Stimulated activated CD4-positive, alpha-beta T cell treated with anti-CD3 and anti-CD28 coated beads, TNF-alpha, amount 100 ng/mL, for 48 hours (primary cell): ENCODE measurements at regions not wholly inside any gene's neighbourhood (a gene's known extent, or its start where the extent isn't known, plus 50 kb on each side); places are given as distances from the start of the nearest gene placed in this dataset.

Experiments used
- DNase-seq, 3 donors: peaks; one replicate each; pipeline ENCODE4 v3.0.0-alpha.2; 2020; ENCODE audit warnings: low read depth in 3 of 3

DNA sequence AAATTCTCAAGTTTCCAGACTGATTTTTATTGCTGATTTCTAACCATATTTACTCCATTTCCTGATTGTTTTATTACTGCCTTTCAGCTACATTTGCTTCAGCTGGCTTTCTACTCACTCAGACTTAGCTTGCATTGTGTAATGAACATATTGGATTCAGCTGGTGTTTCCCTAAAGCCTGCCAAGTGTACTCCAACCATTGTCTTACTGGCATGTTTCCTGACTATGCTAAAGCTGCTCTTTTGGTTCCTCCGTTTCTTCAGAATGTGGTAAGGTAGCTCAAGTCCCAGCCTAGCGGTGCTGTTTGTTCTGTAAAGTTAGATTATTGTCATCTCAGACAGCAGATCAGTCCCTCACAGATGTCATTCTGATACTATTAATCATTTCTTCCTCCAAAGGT lies 53.1 kb upstream of the GLRA2 start:
- DNase-seq, result no peak

- DNase-seq, result no peak
Observed at GRCh38 chrX:14449773-14450172, 79.6 kb upstream of the GLRA2 start.

GRCh38 chrX:14448406-14448805 lies 80.9 kb upstream of the GLRA2 start:
- no peak for DNase-seq

DNA sequence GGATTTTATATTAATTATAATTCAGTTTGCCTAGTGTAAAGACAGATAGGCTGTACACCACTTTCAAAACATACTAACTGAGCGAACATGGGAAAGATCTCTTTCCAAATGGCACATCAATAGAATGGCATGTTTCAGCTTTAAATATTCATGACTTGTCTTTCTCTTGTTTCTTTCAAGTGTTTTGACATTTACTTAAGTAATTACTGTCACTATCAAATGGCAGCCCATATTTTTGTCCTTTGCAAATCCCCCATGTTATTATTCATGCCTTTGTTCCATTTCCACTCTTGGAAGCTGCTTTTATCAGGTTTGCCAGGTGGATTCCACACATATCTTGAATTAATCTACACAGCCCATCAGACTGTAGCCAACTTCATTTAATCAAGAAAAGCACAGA lies 89.2 kb upstream of the GLRA2 start:
- no peak for DNase-seq

GRCh38 chrX:14427614-14428013 lies 101.7 kb upstream of the GLRA2 start:
- no peak for DNase-seq

- DNase-seq, result no peak
Observed at GRCh38 chrX:14420841-14421240, 108.5 kb upstream of the GLRA2 start.

DNA sequence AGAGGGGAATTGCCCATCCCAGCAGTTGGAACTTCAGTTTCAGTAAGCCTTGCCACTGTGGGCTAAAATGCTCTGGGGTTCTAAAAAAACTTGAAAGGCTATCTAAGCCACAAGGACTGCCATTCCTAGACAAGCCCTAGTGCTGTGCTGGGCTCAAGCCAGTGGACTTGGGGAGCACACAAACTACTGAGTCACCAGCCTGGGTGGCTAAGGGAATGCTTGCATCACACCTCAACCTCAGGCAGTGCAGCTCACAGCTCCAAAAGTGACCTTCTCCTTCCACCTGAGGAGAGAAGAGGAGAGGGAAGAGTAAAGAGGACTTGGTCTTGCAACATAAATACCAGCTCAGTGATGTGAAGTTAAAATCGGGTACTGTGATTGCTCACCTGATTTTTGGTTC lies 116.7 kb upstream of the GLRA2 start:
- DNase-seq, result no peak

GRCh38 chrX:14411326-14411725 lies 118.0 kb upstream of the GLRA2 start:
- no peak for DNase-seq

DNA sequence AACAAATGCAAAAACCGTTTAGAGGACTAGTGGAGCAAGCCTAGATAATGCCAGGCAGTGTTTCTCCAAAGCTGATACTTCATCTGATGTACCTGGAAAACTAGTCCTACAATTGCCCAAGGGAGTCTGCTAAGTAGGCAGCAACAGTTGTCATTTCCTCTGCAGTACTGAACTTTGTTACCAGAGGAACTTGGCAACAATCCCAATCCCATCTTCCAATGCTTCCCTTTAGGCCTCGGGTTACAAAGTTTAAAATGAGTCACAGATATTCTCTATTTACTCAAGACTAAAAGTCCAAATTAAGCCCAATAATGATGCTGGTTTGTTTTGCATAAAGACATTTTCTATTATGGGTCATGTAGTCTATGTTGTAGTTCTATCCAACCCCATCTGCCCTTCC lies 120.0 kb upstream of the GLRA2 start:
- no peak for DNase-seq

GRCh38 chrX:14406225-14406624 lies 123.1 kb upstream of the GLRA2 start:
- no peak for DNase-seq

GRCh38 chrX:14398725-14399124 lies 130.6 kb upstream of the GLRA2 start:
- no peak for DNase-seq

GRCh38 chrX:14389682-14390081 lies 139.7 kb upstream of the GLRA2 start:
- no peak for DNase-seq

- no peak for DNase-seq
Observed at GRCh38 chrX:14386981-14387380, 142.4 kb upstream of the GLRA2 start.

- DNase-seq, result no peak
Observed at GRCh38 chrX:14380044-14380443, 149.3 kb upstream of the GLRA2 start.

GRCh38 chrX:14377427-14377826 lies 151.9 kb upstream of the GLRA2 start:
- no peak for DNase-seq

- no peak for DNase-seq
Observed at GRCh38 chrX:14363728-14364127, 165.6 kb upstream of the GLRA2 start.

DNA sequence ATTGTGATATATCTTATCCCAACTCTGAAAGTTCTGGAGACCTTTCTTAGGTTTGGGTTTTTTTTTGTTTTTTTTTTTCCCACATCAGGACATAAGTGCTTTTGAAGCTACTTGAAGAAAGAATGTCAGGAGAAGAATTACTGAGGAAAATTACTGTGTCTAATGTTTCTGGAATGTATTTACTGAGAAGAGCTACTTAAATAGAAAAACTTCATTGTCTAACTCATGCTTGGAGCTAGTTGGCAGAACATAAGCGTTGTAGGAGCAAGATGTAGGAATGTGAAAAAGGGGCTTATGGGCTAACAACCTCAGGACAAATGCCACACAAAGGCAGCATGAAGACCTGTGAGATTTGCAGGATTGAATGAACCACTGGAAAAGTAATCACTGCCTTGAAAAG lies 166.6 kb upstream of the GLRA2 start:
- DNase-seq, result no peak

GRCh38 chrX:14361435-14361834 lies 167.9 kb upstream of the GLRA2 start:
- no peak for DNase-seq

- DNase-seq, result no peak
Observed at GRCh38 chrX:14359727-14360126, 169.6 kb upstream of the GLRA2 start.

DNA sequence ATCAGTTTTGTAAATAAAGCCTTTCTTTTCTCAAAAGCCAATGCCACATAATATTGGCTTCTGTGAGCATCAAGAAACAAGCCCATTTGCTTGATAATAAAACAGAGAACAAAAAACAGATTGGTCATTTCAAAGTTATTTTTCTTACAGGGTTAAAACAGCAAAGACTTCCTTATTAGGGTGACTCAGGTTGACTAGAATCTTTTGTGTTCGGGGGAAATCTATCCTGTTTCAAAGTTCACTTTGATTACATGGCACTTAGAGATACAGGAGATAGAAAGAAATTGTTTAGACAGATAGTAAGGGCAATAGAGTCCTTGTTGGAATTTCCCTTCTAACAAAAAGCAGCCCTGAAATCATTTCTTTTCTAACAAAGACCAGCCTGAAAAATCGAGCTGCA lies 170.0 kb upstream of the GLRA2 start:
- no peak for DNase-seq

- no peak for DNase-seq
Observed at GRCh38 chrX:14357314-14357713, 172.0 kb upstream of the GLRA2 start.

GRCh38 chrX:14356401-14356800 lies 172.9 kb upstream of the GLRA2 start:
- no peak for DNase-seq

DNA sequence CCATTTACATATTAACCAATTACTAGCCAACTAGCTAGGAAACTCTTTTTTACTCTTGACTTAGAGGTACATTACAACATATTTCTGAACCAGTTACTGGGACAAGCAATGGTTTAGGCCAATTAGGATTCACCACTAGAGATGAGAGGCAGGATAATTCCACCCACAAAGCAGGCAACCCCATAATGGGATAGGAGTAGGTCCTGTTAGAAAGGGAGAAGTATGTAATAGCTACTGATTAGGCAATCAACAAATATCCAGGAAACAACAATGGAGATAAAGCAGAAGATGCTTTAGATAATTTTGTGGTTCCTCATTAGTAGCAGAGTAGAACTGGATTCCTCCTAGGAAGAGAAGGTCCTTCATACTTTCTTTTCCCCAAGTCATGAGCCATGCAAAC lies 173.8 kb upstream of the GLRA2 start:
- DNase-seq, result no peak

DNA sequence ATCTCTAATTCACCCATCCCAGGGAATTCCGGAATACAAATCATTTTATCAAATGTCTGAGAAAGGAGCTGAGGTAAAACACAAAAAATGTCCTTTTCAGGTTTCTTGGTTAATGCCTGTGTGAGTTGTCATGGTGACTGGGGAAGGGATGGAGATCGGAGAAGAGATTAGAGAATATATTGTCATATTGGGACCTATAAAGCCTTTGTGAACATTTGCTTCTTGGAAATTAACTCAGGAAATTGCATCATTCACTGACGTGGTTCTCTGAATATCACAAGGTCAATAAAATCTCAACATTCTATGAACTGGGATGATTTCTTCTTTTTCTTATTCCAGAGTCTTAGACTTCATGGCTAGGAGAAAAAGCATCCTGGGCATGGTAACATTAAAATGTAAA lies 174.8 kb upstream of the GLRA2 start:
- DNase-seq, result no peak

DNA sequence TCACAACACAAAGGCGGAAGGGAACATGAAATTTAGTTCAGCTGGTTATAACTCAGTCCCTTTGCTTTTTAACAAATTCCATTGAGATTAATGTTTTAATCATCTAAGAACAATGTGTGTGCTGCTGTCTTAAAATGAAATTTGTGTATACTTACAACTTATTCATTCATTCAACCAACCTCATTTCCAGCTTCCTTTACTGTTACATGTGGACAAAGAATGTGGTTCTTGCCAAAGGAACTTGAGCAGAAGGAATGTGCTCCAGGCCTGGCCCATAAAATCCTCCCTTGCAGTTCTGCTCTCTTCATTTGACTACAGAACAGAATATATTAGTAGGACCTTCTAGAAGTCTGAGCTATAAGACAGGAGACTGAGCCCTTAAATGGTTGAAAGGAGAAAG lies 176.8 kb upstream of the GLRA2 start:
- DNase-seq, result no peak
